Heart left ventricle (tissue), 13 donors: ENCODE measurements at regions not wholly inside any gene's neighbourhood (a gene's known extent, or its start where the extent isn't known, plus 50 kb on each side); places are given as distances from the start of the nearest gene placed in this dataset.
"Not testable (repeated sequence)": the region's sequence is repeated elsewhere in the genome, so short reads cannot be mapped to it uniquely, and the experiment has no call there.

Experiments
- CTCF ChIP-seq, 12 donors: fragments of 200-600 bp; sonication (generic) in 4 of 12; IDR thresholded peaks; one replicate each; pipeline versions ENCODE4 v1.5.0 to v1.8.0; 2018 to 2022; ENCODE audit warnings: antibody characterized with exemption in 12 of 12, mild to moderate bottlenecking in 5 of 12
- POLR2A ChIP-seq, 2 donors: fragments of 450-650 bp; IDR thresholded peaks; one replicate each; pipeline ENCODE4 v1.6.1; 2017; ENCODE audit warnings: antibody characterized with exemption in 2 of 2, mild to moderate bottlenecking in 2 of 2, moderate library complexity in 2 of 2
- donor health status: ischemic (EF 13 %, LVEDD 7.1; RV severe dilation, severe dysfunction).
- donor health status: DM: no; HTN: yes; CAD: no.
- donor health status: DM: no; HTN: no; CAD: no.
- donor health status: ischemic (EF 25% LVEDD 6.9; RV normal size, moderate dysfunction).
- donor health status: ischemic (EF 25% LVEDD 5.7; RV mildly dilated, moderate dysfunction).
- donor health status: ischemic (EF 35%, LVEDD 5.7; RV mildly dilated, moderate dysfunction).
- donor health status: nonischemic (EF 11% LVEDD 7.7; RV severe dilation, severe dysfunction).
- donor health status: DM: yes; HTN: yes; CAD: no.
- donor health status: PGD.
- donor health status: ischemic (EF 29% LVEDD 5.4; RV normal size, mild dysfunction).
- donor health status: nonischemic (EF 23%, LVEDD 6.1; RV moderate dilation, normal function).

- TF ChIP-seq CTCF, POLR2A (IDR thresholded peaks at IDR 0.05): not testable (repeated sequence)
Observed at GRCh38 chr9:61460860-61461259, 271.0 kb downstream of the SPATA31A7 start.
